8988T (cell line): ENCODE measurements at regions not wholly inside any gene's neighbourhood (a gene's known extent, or its start where the extent isn't known, plus 50 kb on each side); places are given as distances from the start of the nearest gene placed in this dataset.

Experiments
- DNase-seq: peaks from one replicate; pipeline ENCODE4 v3.0.0; 2011

- DNase-seq, result no peak
Observed at GRCh38 chr12:68451261-68452077, 119.3 kb upstream of the MDM1 start.

GRCh38 chr12:68452078-68452715 is 120.0 kb upstream of the MDM1 start:
- no peak for DNase-seq

GRCh38 chr12:68453278-68453677 is 121.1 kb upstream of the MDM1 start:
- DNase-seq, result no peak

GRCh38 chr12:68453876-68454275 is 121.7 kb upstream of the MDM1 start:
- DNase-seq, result no peak

GRCh38 chr12:68454892-68455291 is 122.7 kb upstream of the MDM1 start:
- no peak for DNase-seq

GRCh38 chr12:68455691-68456345 is 123.7 kb upstream of the MDM1 start:
- DNase-seq, result no peak

- no peak for DNase-seq
Observed at GRCh38 chr12:68458866-68459265, 126.7 kb upstream of the MDM1 start.

GRCh38 chr12:68460236-68460635 is 128.1 kb upstream of the MDM1 start:
- DNase-seq, result no peak

- DNase-seq, result no peak
Observed at GRCh38 chr12:68461645-68462044, 129.5 kb upstream of the MDM1 start.

GRCh38 chr12:68462803-68463202 is 130.6 kb upstream of the MDM1 start:
- no peak for DNase-seq

GRCh38 chr12:68465227-68465626 is 133.1 kb upstream of the MDM1 start:
- no peak for DNase-seq

- DNase-seq, result no peak
Observed at GRCh38 chr12:68467514-68467913, 135.4 kb upstream of the MDM1 start.

GRCh38 chr12:68468036-68468435 is 135.9 kb upstream of the MDM1 start:
- DNase-seq, result no peak

GRCh38 chr12:68469113-68469512 is 137.0 kb upstream of the MDM1 start:
- DNase-seq, result no peak

- DNase-seq, result no peak
Observed at GRCh38 chr12:68470664-68471328, 138.6 kb upstream of the MDM1 start.

GRCh38 chr12:68474467-68475204 is 136.1 kb upstream of the RAP1B start:
- DNase-seq, result no peak

- DNase-seq, result no peak
Observed at GRCh38 chr12:68476794-68477193, 133.9 kb upstream of the RAP1B start.

- DNase-seq, result no peak
Observed at GRCh38 chr12:68477261-68477772, 133.4 kb upstream of the RAP1B start.

- DNase-seq, result no peak
Observed at GRCh38 chr12:68477906-68478305, 132.8 kb upstream of the RAP1B start.

- DNase-seq, result no peak
Observed at GRCh38 chr12:68478516-68479260, 132.0 kb upstream of the RAP1B start.

GRCh38 chr12:68479261-68479895 is 131.3 kb upstream of the RAP1B start:
- DNase-seq, result no peak
